ENCODE measurements at regions not wholly inside any gene's neighbourhood (a gene's known extent, or its start where the extent isn't known, plus 50 kb on each side); places are given as distances from the start of the nearest gene placed in this dataset.

DNA sequence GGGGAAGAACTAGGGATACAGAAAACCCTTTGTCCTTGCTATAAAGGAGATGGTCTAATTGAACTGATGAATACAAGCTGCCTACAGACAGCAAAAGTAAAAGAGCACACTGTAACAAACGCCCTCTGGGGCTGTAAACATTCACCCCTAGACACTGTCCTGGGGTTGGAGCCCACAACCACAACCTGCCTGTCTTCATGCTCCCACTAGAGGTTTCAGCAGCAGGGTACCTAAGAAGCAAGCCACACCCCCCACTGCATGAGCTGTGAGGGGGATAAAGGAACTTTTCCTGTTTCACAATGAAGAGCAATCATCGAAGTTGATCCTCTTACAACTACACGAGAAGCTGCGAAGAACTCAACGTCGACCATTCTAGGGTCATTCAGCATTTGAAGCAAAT is 90.5 kb upstream of the LUZP2 start:
- TF ChIP-seq, protein P1, sequence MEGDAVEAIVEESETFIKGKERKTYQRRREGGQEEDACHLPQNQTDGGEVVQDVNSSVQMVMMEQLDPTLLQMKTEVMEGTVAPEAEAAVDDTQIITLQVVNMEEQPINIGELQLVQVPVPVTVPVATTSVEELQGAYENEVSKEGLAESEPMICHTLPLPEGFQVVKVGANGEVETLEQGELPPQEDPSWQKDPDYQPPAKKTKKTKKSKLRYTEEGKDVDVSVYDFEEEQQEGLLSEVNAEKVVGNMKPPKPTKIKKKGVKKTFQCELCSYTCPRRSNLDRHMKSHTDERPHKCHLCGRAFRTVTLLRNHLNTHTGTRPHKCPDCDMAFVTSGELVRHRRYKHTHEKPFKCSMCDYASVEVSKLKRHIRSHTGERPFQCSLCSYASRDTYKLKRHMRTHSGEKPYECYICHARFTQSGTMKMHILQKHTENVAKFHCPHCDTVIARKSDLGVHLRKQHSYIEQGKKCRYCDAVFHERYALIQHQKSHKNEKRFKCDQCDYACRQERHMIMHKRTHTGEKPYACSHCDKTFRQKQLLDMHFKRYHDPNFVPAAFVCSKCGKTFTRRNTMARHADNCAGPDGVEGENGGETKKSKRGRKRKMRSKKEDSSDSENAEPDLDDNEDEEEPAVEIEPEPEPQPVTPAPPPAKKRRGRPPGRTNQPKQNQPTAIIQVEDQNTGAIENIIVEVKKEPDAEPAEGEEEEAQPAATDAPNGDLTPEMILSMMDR (conservative IDR thresholded peaks at IDR 0.05; ENCODE audit: low read depth, low read length): no peak
- TF ChIP-seq EZH2 (IDR thresholded peaks at IDR 0.05; ENCODE audit: borderline replicate concordance, low read depth, low read length, poor library complexity, severe bottlenecking): no peak
